Dermis microvascular lymphatic vessel endothelial cell (primary cell): ENCODE measurements at regions not wholly inside any gene's neighbourhood (a gene's known extent, or its start where the extent isn't known, plus 50 kb on each side); places are given as distances from the start of the nearest gene placed in this dataset.

ENCODE experiments used
- DNase-seq, 2 donors: peaks; one replicate each; pipeline versions ENCODE4 v3.0.0 to v3.0.0-alpha.2; 2010; ENCODE audit warnings: low read depth in 2 of 2

GRCh38 chr11:79694368-79694767, 253.5 kb upstream of the TENM4 start:
- no peak for DNase-seq

GRCh38 chr11:79691445-79691844, 250.6 kb upstream of the TENM4 start:
- no peak for DNase-seq

GRCh38 chr11:79686703-79687419, 246.0 kb upstream of the TENM4 start:
- DNase-seq, result no peak

- DNase-seq, result no peak
Observed at GRCh38 chr11:79683930-79684329, 243.1 kb upstream of the TENM4 start.

- no peak for DNase-seq
Observed at GRCh38 chr11:79678780-79679452, 238.1 kb upstream of the TENM4 start.

GRCh38 chr11:79676396-79676795, 235.6 kb upstream of the TENM4 start:
- no peak for DNase-seq

GRCh38 chr11:79675081-79675480, 234.3 kb upstream of the TENM4 start:
- no peak for DNase-seq

- no peak for DNase-seq
Observed at GRCh38 chr11:79672786-79673185, 232.0 kb upstream of the TENM4 start.

GRCh38 chr11:79671401-79671800, 230.6 kb upstream of the TENM4 start:
- no peak for DNase-seq

- no peak for DNase-seq
Observed at GRCh38 chr11:79670882-79671281, 230.1 kb upstream of the TENM4 start.

- no peak for DNase-seq
Observed at GRCh38 chr11:79668575-79668974, 227.7 kb upstream of the TENM4 start.

GRCh38 chr11:79667380-79667779, 226.6 kb upstream of the TENM4 start:
- DNase-seq, result no peak

- no peak for DNase-seq
Observed at GRCh38 chr11:79663017-79663416, 222.2 kb upstream of the TENM4 start.

- DNase-seq, result no peak
Observed at GRCh38 chr11:79661373-79661772, 220.5 kb upstream of the TENM4 start.

GRCh38 chr11:79648766-79649520, 208.1 kb upstream of the TENM4 start:
- DNase-seq, result no peak

GRCh38 chr11:79637219-79637618, 196.4 kb upstream of the TENM4 start:
- DNase-seq, result no peak

GRCh38 chr11:79634905-79635304, 194.1 kb upstream of the TENM4 start:
- DNase-seq, result no peak

- DNase-seq, result no peak
Observed at GRCh38 chr11:79627281-79627680, 186.5 kb upstream of the TENM4 start.

GRCh38 chr11:79626135-79627075, 185.6 kb upstream of the TENM4 start:
- DNase-seq, result no peak

- no peak for DNase-seq
Observed at GRCh38 chr11:79623375-79623774, 182.5 kb upstream of the TENM4 start.

GRCh38 chr11:79617561-79617960, 176.7 kb upstream of the TENM4 start:
- no peak for DNase-seq
